ENCODE measurements at regions not wholly inside any gene's neighbourhood (a gene's known extent, or its start where the extent isn't known, plus 50 kb on each side); places are given as distances from the start of the nearest gene placed in this dataset.

DNA sequence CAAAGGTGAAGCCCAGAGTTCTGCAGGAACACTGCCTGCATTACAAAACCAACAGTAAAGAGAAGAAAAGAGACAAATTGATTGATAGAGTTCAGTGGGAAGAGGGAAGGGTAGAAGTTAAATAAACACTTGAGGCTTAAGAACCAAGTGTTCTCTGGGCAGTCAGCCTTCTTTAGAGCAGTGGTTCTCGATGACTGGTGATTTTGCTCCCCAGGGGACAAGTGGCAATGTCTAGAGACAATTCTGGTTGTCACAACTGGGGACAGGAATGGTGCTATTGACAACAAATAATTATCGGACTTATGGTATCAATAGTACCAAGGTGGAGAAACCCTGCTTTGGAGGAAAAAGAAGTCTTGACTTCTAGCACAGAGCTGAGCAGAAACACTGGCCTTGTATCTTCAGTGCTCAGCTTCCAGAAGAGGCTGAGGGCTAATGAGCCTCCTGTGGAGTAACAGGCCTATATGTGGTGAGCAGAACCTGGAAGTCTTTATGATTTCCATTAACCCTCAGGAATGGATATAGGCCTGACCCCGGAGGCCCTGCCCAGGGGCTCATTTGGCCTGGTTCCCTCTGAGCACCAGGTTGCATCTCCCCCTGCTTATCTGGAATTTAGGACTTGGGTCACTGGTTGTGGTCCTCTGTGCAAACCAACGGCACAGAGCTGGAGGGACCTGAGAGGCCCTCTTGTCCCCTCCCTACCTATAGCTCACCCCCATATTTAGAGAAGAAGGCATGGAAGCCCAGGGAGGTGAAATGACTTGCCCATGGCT lies 204.6 kb upstream of the PWP1 start:
- intact Hi-C loops (cut with DNase I) = no loop called here
- TF ChIP-seq, protein P1, sequence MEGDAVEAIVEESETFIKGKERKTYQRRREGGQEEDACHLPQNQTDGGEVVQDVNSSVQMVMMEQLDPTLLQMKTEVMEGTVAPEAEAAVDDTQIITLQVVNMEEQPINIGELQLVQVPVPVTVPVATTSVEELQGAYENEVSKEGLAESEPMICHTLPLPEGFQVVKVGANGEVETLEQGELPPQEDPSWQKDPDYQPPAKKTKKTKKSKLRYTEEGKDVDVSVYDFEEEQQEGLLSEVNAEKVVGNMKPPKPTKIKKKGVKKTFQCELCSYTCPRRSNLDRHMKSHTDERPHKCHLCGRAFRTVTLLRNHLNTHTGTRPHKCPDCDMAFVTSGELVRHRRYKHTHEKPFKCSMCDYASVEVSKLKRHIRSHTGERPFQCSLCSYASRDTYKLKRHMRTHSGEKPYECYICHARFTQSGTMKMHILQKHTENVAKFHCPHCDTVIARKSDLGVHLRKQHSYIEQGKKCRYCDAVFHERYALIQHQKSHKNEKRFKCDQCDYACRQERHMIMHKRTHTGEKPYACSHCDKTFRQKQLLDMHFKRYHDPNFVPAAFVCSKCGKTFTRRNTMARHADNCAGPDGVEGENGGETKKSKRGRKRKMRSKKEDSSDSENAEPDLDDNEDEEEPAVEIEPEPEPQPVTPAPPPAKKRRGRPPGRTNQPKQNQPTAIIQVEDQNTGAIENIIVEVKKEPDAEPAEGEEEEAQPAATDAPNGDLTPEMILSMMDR (IDR thresholded peaks at IDR 0.05) = no peak
- no peak for TF ChIP-seq POLR2A (IDR thresholded peaks at IDR 0.05)
- Histone ChIP-seq H3K4me3 (no peak overlapping the region), H3K4me1 (replicated peaks in 1 of 2) (no peaks in the 10 kb centered on the region), H3K36me3 (replicated peaks in 1 of 2) (no peaks in the 10 kb centered on the region), H3K9me3 (replicated peaks in 1 of 3) (no peaks in the 10 kb centered on the region), H3K27me3 (no peaks in the 10 kb centered on the region), H3K27ac (no peak overlapping the region)
- no peak for DNase-seq
- 82 to 89% (median 83%) methylated on average over 4 of the region's 4 CpGs for WGBS, 4 donors

DNA sequence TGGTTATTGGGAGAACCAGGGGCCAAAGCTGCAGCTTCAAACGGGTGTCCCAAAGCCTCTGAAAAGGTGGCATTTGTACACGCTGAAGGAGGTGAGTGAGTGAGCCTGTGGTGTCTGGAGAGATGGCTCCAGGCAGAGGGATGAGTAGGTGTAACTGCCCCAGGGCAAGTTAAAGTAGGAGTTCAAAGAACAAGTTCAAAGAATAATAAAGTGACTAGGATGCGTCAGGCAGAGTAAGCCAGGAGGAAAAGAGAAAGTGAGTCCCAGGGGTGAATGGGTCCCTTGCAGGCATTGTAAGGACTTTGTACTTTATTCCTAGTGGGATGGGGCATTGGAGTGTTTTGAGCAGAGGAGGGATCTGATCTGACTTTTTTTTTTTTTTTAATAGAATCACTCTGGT lies 201.4 kb upstream of the PWP1 start:
- Histone ChIP-seq H3K4me1 (replicated peaks in 1 of 2) (no peaks in the 10 kb centered on the region), H3K27me3 (no peaks in the 10 kb centered on the region), H3K9me3 (replicated peaks in 1 of 3) (no peaks in the 10 kb centered on the region), H3K27ac (no peak overlapping the region), H3K4me3 (no peak overlapping the region), H3K36me3 (replicated peaks in 1 of 2) (no peaks in the 10 kb centered on the region)
- DNase-seq = no peak
- intact Hi-C loops (cut with DNase I) = no loop called here
- WGBS, 4 donors = 85 to 93% (median 90%) methylated on average over 3 of the region's 3 CpGs
- TF ChIP-seq POLR2A (IDR thresholded peaks at IDR 0.05) = no peak
- TF ChIP-seq, protein P1 (IDR thresholded peaks at IDR 0.05) = no peak

DNA sequence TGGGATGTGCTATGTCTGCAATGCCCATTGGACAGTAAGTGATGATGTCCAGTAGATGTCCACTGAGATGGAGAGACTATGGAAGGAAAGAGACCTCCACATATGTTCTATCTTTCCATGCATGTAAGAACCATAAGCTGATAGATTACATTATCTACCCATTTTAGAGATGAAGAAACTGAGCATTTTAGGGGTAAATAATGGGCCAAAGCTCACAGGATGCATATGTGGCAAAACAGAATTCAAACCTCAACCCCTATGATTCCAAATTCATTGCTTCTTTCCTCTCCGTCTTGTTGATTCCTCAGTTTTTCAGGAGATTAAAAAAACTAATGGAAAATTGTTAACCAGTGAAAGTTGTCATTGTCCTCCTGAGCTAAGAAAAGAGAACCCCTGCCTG lies 200.7 kb upstream of the PWP1 start:
- H3K9me3 ChIP-seq (replicated peaks in 1 of 3) = no peaks in the 10 kb centered on the region
- H3K36me3 ChIP-seq (replicated peaks in 1 of 2) = no peaks in the 10 kb centered on the region
- no peak for DNase-seq
- H3K4me3 ChIP-seq = no peak overlapping the region
- no peaks in the 10 kb centered on the region for H3K27me3 ChIP-seq
- intact Hi-C loops (cut with DNase I) = no loop called here
- H3K4me1 ChIP-seq (replicated peaks in 1 of 2) = no peaks in the 10 kb centered on the region
- 88 to 96% (median 92%) methylated on average over 1 of the region's 1 CpG for WGBS, 4 donors
- no peak overlapping the region for H3K27ac ChIP-seq
- TF ChIP-seq, protein P1 (IDR thresholded peaks at IDR 0.05) = no peak
- TF ChIP-seq POLR2A (IDR thresholded peaks at IDR 0.05) = no peak

DNA sequence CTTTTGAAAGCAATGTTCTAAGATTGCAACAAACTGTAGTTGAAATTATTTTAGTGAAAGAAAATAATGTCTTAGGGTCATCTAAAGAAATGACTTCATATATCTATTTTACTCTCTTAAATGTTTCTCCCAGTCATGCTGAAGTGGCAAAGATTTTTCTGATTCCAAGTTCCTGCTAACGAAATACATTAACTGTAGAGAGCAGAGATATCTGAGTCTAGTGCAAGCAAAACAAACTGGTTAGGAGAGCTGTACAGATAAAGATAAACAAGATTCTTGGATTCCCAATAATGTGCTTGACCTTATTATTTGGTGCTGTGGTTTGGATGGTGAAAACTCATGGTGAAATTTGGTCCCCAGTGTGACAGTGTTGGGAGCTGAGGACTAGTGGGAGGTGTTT lies 199.9 kb upstream of the PWP1 start:
- WGBS, 4 donors = 58 to 71% (median 65%) methylated on average over 1 of the region's 1 CpG
- Histone ChIP-seq H3K9me3 (replicated peaks in 1 of 3) (no peaks in the 10 kb centered on the region), H3K27ac (no peak overlapping the region), H3K4me3 (no peak overlapping the region), H3K27me3 (no peaks in the 10 kb centered on the region), H3K4me1 (replicated peaks in 1 of 2) (no peaks in the 10 kb centered on the region), H3K36me3 (replicated peaks in 1 of 2) (no peaks in the 10 kb centered on the region)
- no peak for DNase-seq
- intact Hi-C loops (cut with DNase I) = no loop called here
- TF ChIP-seq, protein P1 (IDR thresholded peaks at IDR 0.05) = no peak
- no peak for TF ChIP-seq POLR2A (IDR thresholded peaks at IDR 0.05)
